ENCODE measurements at regions not wholly inside any gene's neighbourhood (a gene's known extent, or its start where the extent isn't known, plus 50 kb on each side); places are given as distances from the start of the nearest gene placed in this dataset.
A peak's percentile ranks its signal among the peaks of the same experiment; 100 is the strongest.
"Not testable (repeated sequence)": the region's sequence is repeated elsewhere in the genome, so short reads cannot be mapped to it uniquely, and the experiment has no call there.

GRCh38 chr6:147441751-147442150, 66.7 kb upstream of the SAMD5 start:
- DNase-seq = peak; percentile 22

DNA sequence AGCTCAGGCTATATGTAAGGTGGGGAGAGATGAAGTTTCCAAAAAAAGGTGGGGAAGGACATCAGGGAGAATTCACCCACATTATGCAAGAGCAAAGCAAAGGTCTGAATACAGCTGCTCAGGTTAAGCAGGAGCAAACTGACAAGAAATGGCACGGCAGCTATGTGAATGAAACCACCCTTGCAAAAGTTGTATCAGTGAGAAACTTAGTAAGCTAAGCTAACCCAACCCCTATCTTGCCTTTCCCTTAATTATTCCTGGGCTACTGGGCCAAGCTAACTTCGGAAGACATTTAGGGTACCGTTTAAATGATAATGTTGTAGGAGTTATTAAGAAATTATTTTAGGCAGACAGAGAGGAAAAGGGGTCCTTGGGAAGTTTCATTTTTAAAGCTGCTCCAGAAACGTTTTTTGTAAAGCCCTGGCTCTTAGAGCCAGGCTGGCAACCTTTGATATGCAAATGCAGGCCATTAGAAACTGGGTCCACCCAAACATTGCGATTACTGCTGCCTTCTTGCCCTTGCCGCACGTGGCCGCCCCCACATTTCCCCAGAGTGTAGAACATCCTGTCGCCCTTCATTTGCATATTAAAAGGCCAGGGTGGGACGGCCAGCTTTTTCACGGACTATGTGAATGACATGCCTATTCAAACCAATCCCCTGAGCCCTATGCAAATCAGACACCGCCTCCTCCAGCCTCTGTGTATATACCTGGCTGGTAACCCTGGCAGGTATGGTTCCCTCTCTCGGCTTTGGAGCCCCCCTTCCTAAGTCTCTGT, 60.5 kb upstream of the SAMD5 start:
- DNase-seq = no peak

DNA sequence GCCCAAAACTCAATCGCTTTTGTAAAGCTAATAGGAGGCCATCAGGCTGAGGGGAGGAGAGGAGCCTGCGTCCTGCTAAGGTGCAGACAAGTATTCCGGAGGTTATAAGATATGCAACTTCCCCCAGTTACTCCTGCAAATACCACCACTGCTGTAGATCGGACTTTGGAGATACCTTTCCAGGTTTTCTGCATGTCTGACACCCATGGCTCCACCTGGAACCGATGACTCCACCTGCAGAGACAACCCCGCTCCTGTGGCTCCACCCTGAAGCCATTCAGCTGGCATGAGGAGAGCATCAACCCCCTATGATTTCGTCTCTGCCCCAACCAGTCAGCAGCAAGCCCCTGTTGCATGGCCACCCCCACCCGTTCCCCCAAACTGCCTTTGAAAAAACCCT, 59.7 kb upstream of the SAMD5 start:
- DNase-seq = no peak

DNA sequence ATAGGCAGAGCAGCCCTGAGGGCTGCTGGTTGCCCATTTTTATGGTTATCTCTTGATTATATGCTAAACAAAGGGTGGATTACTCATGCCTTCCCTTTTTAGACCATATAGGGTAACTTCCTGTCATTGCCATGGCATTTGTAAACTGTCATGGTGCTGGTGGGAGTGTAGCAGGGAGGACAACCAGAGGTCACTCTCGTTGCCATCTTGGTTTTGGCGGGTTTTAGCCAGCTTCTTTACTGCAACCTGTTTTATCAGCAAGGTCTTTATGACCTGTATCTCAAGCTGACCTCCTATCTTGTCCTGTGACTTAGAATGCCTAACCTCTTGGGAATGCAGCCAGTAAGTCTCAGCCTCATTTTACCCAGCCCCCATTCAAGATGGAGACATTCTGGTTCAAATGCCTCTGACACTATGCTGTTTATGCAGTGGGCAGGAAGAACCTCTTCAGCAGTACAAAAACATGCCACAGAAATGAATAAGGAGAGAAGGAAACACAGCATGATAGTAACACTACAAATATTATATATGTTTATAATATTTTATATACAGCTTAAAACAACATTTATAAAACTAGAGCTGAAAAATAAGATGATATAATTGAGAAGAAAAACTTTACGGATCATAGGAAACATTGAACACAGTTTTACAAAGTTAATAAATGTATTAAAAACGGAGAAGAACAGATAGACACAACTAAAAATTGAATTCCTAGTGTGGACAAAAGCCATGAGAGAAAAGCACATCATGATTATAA, 58.9 kb upstream of the SAMD5 start:
- DNase-seq = no peak

DNA sequence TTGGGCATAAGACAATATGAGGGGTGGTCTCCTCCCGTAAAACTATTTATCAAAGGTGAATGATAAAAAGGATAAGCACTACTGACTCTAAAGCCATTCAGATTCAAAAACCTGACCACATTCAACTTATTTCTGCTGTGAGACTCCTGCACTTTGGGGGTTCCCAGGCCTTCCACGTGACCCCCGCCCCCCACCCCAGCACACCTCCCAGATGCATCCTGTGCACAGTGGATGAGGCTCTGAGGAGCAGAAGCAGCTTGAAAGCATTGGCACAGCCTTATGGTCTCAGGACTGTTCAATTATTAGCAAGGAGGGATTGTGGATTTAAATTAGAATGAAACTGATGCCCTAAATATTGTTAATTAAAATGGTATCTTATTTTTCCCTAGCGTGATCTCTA, 55.1 kb upstream of the SAMD5 start:
- no peak for DNase-seq

GRCh38 chr6:147454862-147455261, 53.6 kb upstream of the SAMD5 start:
- DNase-seq = not testable (repeated sequence)
